Fibroblast of skin of left quadriceps (primary cell): ENCODE measurements at regions not wholly inside any gene's neighbourhood (a gene's known extent, or its start where the extent isn't known, plus 50 kb on each side); places are given as distances from the start of the nearest gene placed in this dataset.

Experiments
- DNase-seq, 2 experiments: peaks; one replicate each; pipeline ENCODE4 v3.0.0-alpha.2; 2013; ENCODE audit warnings: low read depth in 2 of 2

DNA sequence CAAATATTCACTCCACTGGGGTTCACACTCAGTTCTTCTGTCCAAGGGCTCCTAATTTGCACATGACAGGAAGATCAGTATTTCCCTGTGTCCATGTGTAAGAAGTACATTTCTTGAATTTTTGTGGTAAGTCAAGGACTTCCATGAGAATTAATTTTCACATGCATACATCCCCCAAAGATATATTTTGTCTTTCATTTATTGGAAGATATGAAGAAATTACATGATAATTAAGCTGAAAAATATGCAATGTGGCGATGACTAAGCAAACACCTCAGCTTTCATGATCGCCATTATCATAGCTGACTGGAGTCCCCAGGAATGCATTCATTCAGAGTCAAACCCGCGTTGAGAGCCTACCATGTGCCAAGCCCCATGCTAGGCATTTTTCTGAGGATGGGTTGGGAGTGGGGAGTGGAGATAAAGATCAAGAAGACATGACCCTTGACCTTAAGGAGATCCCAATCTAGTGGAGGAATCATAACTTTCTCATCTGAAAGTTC is 104.6 kb upstream of the F3 start:
- DNase-seq: peak; percentile 90 to 91

DNA sequence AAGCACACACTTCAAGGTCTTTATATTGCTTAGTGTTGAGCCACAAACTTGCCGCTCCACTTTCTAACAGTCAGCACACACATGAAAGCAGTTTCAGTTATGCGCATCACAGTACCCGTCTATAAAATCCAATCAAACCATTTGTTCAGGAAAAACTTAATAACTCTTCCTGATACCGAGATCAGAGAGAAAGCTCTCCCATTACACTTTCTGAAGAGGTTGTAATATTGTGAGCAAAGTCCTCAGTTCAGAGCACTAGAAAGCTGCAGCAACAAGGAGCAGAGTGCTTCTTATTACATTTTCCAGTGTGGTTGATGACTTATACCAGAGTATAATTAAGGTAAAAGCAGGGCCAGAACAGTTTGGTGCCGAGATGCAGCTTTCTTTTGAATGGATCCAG is 102.8 kb upstream of the F3 start:
- DNase-seq: no peak

DNA sequence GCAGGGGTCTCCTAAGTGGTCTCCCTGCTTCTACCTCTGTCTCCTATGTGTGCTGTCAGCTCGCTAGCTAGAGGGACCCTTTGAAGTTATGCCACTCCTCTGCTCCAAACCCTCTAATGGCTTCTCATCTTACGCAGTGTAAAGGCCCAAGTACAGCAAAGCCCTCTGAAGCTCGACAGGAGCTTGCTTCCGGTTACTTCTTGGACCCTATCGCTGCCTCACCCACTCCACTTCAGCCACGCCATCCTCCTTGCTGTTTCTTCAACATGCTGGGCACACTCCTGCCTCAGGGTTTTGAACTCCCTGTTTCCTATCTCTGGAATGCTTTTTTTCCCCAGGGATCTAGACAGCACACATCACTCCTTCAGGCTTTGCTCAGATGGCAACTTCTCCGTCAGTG is 102.3 kb upstream of the F3 start:
- no peak for DNase-seq

DNA sequence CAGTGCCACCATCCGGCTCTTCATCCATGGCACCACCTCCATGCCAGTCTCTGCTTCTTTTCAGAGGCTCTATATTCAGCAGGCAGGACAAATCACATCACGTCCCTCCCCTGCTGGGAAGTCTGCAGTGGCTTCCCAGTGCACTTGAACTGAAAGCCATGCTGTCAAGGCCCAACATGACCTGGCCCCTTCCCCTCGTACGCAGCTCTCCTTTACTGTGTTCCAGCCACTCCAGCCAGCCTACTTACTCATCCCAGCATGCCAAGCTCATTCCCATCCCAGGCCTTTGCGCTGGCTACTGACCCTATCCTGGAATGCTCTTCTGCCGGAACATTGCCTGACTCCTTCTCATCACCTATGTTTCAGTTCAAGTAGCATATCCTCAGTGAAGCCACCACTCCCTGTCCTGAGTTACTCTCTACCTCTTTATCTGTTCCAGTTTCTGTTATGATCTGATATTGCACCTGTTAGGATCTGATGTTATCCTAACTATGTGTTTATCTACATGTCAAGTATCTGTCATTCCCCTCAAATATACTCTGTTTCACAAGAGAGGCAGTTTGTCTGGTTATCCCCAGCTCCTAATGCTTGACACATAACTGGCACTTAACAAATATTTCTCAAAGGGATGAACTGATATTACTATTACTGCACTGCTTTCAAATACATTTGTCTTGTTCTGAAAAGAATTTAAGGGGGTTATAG is 101.2 kb upstream of the F3 start:
- no peak for DNase-seq

DNA sequence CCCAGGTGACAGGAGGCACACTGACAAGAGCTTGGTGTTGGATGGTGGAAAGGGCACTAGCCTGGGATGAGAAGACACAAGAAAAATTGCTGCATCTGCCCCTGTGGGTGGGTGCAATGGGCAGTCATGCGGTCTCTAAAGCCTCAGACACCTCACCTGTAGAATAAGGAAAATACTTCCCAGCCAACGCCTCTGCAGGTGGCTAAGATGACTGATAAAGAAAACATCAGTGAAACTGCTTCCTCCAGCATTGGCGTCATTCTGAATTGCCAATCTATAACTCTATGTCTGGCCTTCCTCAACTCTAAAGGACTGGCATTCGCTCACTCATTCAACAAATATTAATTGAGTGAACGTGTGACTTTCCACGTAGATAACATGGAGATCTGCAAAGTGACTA is 100.4 kb upstream of the F3 start:
- no peak for DNase-seq

DNA sequence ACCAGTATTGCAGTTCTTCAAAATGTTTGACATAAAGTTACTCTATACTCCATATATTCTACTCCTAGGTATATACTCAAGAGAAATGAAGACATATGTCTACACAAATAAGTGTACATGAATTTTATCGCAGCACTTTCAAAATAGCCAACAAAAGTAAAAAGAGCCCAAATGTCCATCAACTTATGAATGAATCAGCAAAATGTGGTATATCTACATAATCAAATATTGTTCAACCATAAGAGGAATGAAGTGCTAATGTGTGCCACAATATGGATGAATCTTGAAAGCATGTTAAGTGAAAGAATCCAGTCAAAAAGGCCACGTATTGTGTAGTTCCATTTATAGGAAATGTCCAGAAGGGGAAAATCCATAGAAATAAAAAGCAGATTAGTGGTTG is 98.6 kb upstream of the F3 start:
- DNase-seq: no peak

DNA sequence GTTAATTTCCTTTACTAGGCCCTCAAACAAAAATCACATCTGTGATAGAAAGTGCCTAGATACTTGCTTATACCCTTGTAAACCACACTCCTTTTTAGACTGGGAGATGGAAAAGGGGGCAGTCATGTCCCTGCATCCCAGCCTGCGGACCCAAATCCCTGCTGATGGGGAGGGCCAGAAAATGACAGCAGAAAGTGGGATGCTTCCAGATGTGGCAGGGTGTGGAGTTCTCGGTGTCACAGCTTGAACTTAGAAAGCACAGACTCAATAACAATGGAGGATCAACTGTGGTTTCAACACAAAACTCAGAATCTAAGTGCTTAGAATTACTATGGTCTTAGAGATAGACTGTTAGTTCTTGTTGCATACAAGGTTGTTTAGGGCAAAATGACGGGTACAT is 95.6 kb upstream of the F3 start:
- no peak for DNase-seq

DNA sequence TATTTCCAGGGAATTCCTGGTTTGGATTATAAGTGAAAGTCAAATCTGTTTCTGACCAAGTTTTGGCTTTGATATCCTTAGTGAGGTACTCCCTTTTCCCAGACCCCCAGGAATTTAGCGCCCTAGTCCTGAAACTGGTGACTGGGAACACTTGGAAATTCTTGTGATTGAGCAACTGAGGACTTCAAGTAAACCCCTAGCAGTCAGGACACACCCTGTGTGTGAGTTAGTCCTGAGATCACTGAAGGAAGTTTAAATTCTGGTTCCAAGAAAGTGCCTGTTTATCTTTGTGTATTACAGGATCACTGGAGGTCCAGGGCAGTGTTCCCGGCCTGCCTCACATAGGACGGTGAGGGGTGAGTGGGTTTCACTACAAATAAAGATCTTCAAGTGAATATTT is 95.1 kb upstream of the F3 start:
- DNase-seq: no peak

DNA sequence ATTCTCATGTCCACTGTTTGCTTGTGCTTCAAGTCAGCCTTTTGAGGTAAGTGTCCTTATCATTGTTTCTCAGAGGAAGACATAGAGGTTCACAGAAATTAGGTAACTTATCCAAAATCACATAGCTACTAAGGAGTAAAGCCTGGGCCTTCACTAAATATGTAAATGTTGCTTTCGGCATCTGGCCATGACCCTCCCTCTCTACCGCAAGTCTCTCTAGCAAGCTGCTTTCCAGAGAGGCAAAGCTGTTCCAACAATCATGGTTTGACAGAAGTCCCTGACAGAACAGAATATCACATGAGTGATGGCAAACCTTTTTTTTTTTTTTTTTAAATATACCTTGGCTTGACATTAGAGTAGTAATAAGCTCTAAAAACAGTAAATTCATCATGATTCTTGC is 94.5 kb upstream of the F3 start:
- no peak for DNase-seq

DNA sequence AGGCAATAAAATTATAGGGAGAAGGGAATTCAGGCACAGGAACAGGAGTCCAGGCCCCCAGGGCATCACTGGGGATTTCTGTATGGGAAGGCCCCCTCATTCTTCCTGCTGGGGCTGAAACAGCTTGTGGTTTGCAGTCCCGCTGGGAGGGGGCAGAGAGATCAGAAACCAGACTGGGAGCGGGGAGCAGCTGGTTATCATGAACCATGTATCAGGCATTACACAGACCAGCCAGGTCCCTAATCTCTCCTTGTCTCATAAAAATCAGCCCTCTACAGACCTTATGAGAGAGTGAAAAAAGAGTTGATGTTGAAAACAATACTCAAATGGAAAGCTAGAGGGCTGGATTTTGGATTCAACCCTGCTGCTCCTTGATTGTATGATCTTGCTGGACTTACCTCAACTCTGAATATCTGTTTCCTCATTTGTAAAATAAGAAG is 93.4 kb upstream of the F3 start:
- DNase-seq: no peak

DNA sequence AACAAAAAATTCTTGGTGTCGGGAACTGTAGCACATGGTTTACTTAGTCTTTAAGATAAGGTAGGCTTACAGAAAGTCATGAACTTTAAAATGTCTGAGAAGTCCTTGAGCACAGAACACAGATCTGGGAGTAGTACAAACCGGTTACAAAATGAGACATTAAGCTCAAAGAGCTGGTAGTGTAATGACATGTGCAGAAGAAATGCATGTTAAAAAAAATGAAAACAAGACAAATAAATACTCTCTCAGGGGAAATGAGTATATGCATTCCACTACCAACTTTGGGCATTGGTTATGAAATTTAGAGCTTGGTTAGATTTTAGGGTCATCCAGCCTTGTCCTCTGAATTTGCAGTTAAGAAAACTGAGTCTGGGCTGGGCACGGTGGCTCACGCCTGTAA is 91.5 kb upstream of the F3 start:
- DNase-seq: no peak

DNA sequence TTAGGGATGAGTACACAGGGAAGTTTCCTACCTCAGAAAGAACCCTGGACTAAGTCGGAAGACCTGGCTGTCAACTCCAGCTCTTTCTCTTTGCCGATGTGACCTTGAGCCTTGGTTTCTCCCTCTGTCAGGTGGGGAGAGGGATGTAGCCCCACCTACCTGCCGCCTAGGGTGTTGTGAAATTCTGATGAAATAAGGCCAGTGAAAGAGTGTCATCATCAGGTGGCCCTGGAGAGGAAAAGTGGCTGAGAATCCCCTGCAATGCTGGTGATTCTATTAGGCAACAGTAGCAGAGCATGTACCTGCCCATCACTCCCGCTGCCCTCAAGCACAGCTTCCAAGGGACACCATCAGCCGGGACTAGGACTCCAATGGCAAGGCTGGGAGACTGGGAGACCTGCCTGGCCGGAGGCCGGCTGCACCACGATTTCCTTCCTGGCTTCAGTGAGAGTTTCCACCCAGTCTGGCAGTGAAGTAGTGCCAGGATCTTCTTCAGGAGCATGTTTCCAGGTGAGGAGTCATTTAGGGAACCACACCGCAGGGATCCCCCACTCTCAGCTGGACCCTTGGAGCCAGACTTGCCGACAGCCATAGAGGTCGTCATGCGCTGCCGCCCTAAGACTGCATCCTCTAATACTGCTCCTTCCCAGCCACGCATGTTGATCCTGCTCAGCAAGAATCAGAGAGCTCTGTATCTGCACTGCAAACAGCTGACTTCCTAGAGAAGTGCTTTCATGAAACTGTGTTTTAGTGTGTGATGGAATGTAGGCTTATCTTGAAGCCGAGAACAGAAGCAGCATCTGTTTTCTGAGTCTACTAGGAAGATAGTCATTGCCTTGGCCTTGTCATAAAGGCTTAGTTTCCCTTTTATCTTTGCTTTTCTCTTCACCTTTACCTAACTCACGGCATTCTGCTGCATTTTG is 88.0 kb upstream of the F3 start:
- no peak for DNase-seq

DNA sequence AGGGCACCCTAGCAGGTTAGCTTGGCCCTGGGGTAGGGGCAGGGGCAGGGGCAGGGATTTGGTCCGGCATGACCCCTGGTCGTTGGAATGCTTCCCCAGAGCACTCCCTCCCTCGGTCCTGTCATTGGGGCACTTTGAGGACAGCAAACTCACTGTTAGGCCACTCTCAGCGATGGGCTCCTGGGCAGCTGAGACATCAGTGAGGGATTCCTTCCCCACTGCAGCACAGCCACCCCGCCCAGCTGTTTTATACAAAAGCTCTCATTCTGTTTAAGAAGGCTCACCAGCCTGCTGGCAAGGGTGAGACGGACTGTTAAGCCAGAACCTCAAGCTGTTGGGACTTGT is 86.9 kb upstream of the F3 start:
- no peak for DNase-seq

DNA sequence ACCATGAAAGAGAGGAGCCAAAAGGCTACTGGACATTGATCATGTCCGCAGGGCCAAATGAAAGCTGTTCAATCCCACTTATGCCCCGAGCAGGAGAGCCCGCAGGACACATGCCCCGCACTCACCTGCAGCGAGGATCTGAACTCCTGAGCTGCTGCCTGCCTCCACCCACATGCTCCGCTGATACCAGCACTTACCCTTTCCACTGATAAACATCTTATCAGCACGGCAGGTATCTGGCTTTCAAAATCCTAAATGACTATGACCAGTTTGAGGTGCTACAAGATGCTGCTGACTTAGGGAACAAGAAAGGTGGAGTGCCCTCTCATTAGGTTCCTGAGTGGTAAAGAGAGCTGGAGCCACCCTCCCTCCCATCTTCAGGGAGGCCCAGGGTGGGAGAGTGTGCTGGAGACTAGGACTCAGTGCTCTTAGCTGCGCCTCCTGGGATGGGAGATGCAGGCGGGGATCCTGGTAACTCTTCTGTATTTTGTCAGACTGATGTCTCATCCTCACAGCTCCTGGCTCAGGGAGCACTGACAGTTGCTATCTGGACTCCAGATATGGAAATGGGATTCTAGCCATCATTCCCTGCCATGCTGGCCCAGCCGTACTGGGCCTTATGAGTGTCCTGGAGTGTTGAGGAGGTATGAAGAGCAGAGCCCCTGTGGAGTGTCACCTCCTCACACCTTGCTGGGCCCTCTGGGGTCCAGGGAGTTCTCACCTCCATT is 86.4 kb upstream of the F3 start:
- no peak for DNase-seq

DNA sequence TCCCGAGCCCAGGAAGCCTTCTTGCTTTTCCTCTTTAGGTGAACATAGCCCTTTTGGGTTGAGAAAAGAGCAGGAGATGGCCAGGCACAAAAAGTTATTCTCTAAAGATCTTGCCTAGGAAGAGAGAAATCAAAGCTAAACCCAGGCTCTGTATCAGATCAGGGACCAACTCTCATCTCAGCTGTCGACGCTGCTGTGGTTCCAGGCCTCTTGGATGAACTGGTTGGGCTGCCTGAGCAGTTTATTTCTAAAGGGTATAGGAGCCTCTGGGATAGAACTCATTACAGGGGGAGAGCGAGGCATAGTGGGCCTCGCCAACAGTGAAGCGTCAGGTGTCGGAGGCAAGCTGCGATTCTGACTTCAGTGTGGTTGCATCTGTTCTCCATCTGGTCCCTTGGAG is 82.6 kb upstream of the F3 start:
- DNase-seq: no peak

DNA sequence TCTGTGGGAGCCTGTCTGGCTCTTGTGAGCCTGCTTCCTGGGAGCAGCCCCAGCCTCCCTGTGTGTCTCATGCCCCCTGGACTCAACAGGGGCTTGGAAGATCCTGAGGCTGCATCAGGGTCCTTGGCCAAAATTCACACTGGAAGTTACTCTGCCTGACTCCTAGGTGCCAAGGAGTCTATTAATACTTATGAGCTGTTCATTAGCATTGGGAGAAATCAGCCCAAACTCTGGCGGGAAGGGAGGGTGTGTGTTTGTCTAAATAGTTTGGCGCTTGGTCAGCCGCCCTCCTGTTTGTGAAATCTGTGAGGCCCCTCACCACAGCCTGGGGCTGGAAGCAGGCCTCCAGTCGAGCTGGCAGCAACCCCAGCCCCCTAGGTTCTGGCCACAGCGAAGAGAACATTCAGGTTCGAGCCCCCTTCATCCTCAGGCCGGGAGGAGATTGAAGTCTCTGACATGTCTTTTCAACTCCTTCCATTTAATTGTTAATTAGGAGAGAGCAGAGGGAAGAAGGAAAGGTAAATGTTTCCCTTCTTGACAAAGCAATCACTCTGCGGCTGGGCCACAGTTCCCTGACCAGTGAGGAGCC is 82.1 kb upstream of the F3 start:
- no peak for DNase-seq

DNA sequence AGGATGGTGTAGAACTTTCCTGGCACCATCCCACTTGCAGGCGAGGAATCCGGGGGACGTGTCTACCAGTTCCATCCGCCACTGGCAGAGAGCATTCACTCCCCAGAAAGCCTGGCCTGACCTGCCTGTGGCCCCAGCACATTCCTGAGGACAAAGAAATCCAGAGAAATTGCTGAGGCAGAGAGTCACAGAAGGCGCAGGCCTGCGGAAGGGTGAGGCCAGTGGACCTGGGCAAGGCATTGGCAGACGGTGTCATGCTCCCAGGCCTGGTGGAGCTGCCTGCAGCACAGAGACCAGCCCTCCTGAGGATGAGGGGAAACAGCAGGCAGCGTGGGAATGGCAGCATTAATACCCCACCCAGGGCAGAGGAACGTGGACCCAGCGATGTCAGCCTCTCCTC is 81.2 kb upstream of the F3 start:
- DNase-seq: no peak

DNA sequence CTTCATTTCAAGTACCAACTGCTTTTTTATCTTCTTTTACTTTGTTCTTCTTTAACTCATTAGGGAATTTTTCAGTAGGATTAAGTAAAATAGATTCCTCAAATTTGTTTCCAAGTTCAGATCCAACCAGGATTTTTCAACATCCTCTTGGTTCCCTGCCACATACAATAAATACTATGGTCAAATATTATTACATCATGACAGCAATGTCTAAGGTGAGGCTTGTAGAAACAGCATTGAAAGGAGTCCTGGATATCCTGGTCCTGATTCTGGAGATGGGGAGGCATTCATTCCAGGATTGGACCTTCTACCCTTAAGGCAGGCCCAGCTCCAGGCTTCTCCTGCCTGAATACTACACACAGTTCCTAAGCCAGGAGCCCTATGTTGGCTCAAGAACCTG is 80.2 kb upstream of the F3 start:
- DNase-seq: no peak

DNA sequence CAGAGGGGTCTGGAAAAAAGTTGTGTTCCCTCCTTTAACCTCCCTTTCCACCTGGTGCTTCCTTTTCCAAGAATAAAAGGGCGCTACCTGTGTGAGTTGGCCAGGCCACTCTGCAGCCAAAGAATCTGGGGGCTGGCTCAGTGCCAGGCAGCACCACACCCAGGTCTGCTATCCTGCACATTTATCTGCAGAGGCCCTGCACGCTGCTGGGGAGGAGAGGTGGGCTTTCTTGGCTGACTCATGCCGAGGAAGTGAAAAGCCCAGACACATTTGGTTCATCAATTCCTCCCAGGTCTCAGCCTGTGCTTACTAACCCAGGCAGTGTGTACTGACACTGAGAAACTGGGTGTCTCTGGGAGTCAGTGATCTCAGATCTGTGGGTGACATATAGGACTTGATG is 79.8 kb upstream of the F3 start:
- DNase-seq: no peak

DNA sequence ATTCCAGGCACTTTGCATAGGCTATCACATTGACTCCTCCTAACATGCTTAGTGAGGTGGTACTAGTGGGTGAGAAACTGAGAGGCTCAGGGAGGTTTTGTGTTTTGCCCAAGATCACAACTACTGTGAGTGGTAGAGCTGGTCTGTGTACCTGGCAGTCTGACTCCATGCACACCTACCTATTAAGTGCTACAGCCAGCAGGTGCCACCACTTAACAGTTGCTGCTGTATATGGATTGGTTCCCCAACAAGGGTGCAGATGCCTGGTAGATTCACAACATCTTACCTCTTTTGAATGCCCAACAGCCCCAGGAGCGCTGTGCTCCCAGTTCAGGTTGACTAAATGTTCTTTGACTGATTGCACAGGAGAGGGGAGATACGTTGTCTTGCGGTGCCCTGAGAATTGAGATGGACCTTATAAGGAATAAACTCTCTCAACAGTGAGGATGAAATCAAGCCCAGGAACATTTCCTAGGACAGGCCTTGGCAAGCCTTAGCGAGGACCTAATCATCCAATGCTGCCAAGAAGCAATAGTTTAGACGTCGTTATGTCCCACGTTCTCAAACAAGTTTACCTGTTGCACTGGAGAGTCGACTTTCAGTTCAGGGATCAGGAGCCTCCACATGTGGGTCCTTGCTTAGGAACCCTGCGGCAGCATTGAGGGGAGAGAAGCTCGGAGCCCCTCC is 78.9 kb upstream of the F3 start:
- DNase-seq: no peak

DNA sequence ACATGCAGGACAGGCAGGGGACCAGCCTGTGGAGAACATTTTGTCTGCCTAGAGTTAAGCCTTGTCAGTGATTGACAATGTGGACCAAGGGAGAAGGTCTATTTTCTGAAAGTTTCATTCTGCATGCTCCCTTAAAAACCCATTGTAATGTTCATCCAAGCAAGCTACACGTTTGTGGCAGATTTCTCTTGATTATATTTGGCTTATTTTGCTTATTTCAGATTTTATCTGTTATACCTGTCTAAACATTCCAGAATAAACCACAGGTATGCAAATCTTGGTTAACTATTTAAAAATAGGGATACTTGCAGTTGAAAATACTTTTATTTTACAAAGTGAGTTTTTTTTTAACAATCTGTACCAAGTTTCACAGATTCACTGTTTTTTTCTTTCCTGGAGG is 78.2 kb upstream of the F3 start:
- DNase-seq: no peak
